D721Med (cell line): ENCODE measurements at regions not wholly inside any gene's neighbourhood (a gene's known extent, or its start where the extent isn't known, plus 50 kb on each side); places are given as distances from the start of the nearest gene placed in this dataset.

Experiments
- DNase-seq: peaks from one replicate; pipeline ENCODE4 v3.0.0; 2011; ENCODE audit warnings: low spot score; ENCODE audit not compliant: insufficient read length
- FAIRE-seq: peaks from 2 replicates; lab custom pipeline; 2011; peaks lifted over from hg19 to GRCh38; lab: Jason Lieb, UNC
- CTCF ChIP-seq: IDR thresholded peaks from 2 replicates; pipeline ENCODE4 v1.5.1; 2012; ENCODE audit warnings: mild to moderate bottlenecking, control low read depth; ENCODE audit not compliant: insufficient read depth; ENCODE audit errors: missing control alignments

GRCh38 chr5:133718457-133718856 lies 106.1 kb upstream of the FSTL4 start:
- no peak for DNase-seq
- no peak for FAIRE-seq
- TF ChIP-seq CTCF = no peak

GRCh38 chr5:133716532-133717183 lies 104.3 kb upstream of the FSTL4 start:
- no peak for TF ChIP-seq CTCF
- FAIRE-seq (no peak), DNase-seq (no peak)

GRCh38 chr5:133715616-133716015 lies 103.3 kb upstream of the FSTL4 start:
- no peak for TF ChIP-seq CTCF
- FAIRE-seq = no peak
- DNase-seq = no peak

GRCh38 chr5:133715216-133715615 lies 102.9 kb upstream of the FSTL4 start:
- DNase-seq (no peak), FAIRE-seq (no peak)
- TF ChIP-seq CTCF = no peak

GRCh38 chr5:133714161-133714915 lies 102.0 kb upstream of the FSTL4 start:
- TF ChIP-seq CTCF = no peak
- no peak for FAIRE-seq
- no peak for DNase-seq

GRCh38 chr5:133713751-133714150 lies 101.4 kb upstream of the FSTL4 start:
- FAIRE-seq = no peak
- no peak for DNase-seq
- TF ChIP-seq CTCF = no peak

- DNase-seq (no peak), FAIRE-seq (no peak)
- no peak for TF ChIP-seq CTCF
Observed at GRCh38 chr5:133713209-133713608, 100.9 kb upstream of the FSTL4 start.
